CMK (cell line): ENCODE measurements at regions not wholly inside any gene's neighbourhood (a gene's known extent, or its start where the extent isn't known, plus 50 kb on each side); places are given as distances from the start of the nearest gene placed in this dataset.
"Not testable (repeated sequence)": the region's sequence is repeated elsewhere in the genome, so short reads cannot be mapped to it uniquely, and the experiment has no call there.

ENCODE experiments used
- DNase-seq: peaks from one replicate; pipeline ENCODE4 v3.0.0-alpha.2; 2010; ENCODE audit warnings: low read depth

- no peak for DNase-seq
Observed at GRCh38 chr16:8062677-8063076, 527.6 kb downstream of the TMEM114 start.

DNA sequence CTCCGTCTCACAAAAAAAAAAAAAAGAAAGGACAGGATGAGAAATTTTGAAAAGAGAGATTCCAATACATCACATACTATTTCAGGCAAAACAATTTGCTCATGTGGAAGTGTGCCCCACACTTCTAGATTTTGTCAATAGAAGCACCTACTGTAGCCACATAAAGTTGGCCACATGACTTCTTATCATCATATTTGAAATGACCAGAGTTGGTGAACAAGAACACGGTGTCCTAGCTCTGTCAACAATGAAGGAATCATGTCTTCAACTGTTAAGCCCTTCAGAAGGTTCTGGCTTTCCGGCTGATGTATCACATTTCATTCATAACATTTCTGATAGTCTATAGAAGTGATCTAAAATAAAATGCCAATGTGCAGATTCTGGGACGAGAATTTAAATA is 534.5 kb downstream of the TMEM114 start:
- no peak for DNase-seq

- no peak for DNase-seq
Observed at GRCh38 chr16:8053437-8053836, 536.9 kb downstream of the TMEM114 start.

DNA sequence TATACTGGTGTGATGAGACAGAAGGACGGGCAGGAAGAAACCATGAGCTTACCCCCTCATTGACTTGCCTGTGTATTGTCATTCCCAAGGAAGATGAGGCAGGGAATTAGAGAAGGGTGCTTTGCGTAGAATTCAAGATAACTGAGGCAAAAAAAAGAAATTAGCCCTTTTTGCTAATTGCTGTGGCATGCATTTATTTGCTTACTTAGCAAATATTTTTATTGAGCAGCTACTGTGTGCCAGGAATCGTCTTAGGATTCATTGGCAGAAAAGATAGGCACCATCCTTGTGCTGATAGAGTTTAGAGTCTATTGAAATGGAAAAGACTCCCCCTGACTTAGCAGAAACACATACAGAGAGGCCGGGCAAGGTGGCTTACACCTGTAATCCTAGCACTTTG is 541.9 kb downstream of the TMEM114 start:
- no peak for DNase-seq

- no peak for DNase-seq
Observed at GRCh38 chr16:8047736-8048135, 542.6 kb downstream of the TMEM114 start.

GRCh38 chr16:8044796-8045195 is 545.5 kb downstream of the TMEM114 start:
- DNase-seq, result no peak

DNA sequence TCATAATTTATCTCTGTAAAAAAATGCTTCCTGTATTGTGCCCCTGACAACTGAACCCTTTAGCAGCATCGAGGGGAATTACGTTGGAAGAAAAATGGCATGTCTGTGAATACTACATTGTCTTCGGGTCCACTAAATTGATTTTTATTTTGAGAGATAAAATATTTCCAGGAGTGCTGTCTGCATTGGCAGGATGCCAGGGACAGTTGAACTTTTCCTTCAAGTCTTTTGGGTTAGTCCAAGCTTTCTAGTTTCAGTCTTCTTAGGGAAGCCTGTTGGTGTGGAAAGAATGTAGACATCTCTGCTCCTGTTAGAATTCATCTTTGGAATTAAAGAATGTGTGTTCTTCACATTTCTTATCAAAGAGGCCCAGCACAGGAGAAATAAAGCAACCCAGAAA is 557.9 kb downstream of the TMEM114 start:
- DNase-seq, result no peak

GRCh38 chr16:8030004-8030403 is 560.3 kb downstream of the TMEM114 start:
- DNase-seq, result not testable (repeated sequence)

DNA sequence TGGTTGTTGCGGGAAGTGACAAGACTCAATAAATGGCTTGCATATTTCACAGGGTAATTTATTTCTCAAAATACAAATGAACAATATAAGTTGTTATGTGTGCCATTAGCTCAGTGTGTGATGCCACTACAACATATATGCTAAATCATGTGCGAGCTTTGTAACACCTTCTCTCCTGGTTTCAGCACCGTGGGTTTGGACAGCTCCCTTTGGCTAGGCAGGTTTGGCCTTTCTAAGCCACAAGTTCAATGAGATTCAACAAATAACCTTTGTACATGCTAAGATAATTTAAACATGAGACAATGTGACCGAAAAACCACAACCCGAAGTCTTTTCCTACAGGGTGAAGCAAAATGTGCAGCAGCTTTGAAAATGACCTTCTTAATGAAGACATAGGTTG is 563.9 kb downstream of the TMEM114 start:
- no peak for DNase-seq

- DNase-seq, result no peak
Observed at GRCh38 chr16:8023326-8023725, 567.0 kb downstream of the TMEM114 start.

GRCh38 chr16:8005096-8005860 is 585.0 kb downstream of the TMEM114 start:
- DNase-seq, result no peak

- no peak for DNase-seq
Observed at GRCh38 chr16:7998789-7999453, 591.4 kb downstream of the TMEM114 start.

- DNase-seq, result no peak
Observed at GRCh38 chr16:7997966-7998365, 592.3 kb downstream of the TMEM114 start.

- DNase-seq, result no peak
Observed at GRCh38 chr16:7992616-7993015, 597.7 kb downstream of the TMEM114 start.

DNA sequence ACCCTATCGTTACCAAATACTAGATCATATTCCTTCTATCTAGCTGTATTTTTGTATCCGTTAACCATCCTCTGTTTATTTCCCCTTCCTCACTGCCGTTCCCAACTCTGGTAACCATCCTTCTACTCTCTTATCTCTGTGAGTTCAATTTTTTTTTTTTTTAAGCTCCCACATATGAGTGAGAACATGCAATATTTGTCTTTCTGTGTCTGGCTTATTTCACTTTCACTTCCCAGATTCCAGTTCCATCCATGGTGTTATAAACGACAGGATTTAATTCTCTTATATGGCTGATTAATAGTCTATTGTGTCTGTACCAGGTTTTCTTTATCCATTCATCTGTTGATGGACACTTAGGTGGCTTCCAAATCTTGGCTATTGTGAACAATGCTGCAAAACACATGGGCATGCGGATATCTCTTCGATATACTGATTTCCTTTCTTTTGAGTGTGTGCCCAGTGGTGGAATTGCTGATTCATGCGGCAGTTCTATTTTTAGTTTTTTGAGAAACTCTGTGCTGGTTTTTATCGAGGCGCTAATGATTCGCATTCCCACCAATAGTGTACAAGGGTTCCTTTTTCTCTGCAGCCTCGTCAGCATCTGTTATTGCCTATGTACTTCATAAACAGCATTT is 599.6 kb downstream of the TMEM114 start:
- DNase-seq, result no peak

DNA sequence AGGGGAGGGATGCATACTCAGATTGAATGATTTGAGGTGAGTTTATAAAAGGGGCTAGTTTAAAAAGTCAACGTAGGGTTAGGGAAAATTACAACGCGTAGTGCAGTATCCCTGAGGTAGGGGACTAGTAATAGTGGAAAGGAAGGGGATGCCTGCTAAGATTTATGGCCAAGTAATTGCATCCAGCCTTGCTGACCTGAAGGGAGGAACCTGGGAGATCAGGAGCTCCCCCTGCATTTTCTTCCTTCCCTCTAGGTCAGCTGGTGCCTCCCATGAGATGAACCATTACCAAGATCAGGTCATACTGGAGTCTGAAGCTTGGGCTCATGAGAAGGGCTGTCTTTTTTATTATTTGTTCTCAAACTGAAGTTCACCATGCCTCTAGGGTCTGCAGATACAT is 606.6 kb downstream of the TMEM114 start:
- DNase-seq, result no peak

- DNase-seq, result no peak
Observed at GRCh38 chr16:7980133-7980483, 610.2 kb downstream of the TMEM114 start.

GRCh38 chr16:7979448-7980132 is 610.7 kb downstream of the TMEM114 start:
- no peak for DNase-seq

GRCh38 chr16:7976563-7976962 is 613.7 kb downstream of the TMEM114 start:
- DNase-seq, result no peak

GRCh38 chr16:7976125-7976524 is 614.2 kb downstream of the TMEM114 start:
- no peak for DNase-seq

GRCh38 chr16:7967996-7968509 is 622.3 kb downstream of the TMEM114 start:
- no peak for DNase-seq

DNA sequence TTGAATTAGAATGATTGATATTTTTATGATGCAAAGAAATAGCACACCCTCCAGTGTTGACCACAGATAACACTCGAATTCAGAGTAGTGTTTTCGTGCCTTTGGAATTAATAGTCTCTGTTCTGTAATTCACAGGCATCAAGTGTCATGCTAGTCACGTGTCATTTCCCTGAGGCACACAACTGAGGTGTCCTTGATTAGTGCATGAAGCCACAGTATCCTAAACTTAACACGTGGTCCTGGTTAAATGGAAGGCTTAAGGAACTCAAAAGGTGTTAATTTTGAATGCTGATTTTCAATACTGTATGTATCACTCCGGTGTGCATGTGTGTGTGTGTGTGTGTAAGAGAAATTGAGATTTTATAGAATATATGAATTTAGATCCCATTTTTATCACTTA is 625.6 kb downstream of the TMEM114 start:
- no peak for DNase-seq

GRCh38 chr16:7964167-7964566 is 626.1 kb downstream of the TMEM114 start:
- no peak for DNase-seq
